HuH-7 (cell line): ENCODE measurements at regions not wholly inside any gene's neighbourhood (a gene's known extent, or its start where the extent isn't known, plus 50 kb on each side); places are given as distances from the start of the nearest gene placed in this dataset.

Experiments used
- DNase-seq: peaks from one replicate; pipeline ENCODE4 v3.0.0; 2011; ENCODE audit warnings: low spot score

DNA sequence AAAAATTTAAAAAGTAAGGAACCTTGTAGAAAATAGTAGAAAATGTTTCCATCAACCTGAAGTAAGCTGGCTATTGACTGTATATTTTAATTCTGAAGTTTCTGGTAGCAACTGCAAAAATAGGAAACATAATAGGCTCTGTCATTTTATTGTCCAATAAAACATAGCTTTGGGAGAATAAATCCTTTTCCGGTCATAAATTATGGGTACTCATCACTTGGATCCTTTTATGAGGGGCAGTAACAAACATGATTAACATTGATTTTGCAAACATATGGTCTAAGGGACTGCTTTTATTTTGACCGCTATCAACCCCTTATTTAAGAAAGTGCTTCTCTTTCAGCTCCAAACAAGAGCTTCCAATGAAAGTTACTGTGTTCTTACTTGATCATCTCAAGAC lies 495.9 kb upstream of the ANKRD30A start:
- no peak for DNase-seq

DNA sequence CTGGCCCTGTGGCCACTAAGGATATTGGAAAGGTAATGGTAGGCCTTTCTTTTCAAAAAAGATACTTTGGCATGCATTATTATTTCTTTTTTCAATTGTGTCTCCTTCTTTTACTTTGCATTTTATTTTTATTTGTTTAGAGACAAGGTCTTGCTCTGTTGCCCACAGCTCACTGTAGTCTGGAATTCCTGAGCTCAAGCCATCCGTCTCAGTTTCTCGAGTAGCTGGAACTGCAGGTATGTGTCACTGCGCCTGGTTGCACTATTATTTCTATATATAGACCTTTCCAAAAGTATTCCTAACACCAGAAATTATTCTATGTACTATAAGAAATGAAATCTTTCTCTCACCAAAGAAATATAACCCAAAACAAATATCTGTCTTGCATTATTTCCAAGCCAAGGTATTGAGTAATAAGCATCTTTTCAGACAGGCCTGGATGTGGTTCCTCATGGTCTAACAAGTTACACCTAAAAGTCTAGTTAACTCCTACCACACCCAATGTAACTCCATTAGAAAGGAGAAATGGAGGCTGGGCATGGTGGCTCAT lies 500.8 kb upstream of the ANKRD30A start:
- DNase-seq = no peak

DNA sequence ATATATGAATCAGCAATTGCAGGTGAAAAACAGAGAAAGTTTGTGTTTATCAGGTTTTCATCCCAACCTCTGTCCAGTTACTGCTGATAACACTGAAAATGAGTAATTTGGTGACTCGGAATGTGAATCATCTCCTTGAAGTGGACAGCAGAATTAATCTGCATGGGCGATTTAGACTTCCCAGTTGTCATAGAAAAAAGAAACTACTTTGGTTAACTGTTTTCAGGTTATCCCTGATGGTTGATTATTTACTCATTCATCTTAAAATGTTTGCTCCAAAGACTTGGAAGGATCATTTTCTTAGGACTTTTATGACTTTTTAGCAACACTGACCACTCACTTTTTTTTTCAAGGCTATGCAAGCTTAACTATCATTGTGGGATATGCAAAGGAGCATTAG lies 504.1 kb upstream of the ANKRD30A start:
- DNase-seq = no peak

DNA sequence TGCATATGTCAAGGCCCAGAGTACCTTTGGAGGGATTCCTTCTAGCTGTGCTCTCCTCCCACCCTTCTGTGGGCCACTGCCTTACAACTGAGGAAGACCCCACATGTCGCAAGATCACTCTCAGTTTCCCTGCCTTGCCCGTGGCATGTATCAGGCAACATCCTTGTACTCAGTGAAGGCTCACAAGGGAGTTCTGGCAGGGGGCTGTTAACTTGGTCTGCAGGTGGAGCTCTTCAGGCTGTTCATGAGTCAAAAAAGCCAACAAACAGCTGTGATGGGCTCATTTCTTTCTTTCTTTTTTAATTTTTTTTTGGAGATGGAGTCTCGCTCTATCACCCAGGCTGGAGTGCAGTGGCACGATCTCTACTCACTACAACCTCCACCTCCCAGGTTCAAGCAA lies 513.0 kb upstream of the ANKRD30A start:
- DNase-seq = peak; percentile 4

DNA sequence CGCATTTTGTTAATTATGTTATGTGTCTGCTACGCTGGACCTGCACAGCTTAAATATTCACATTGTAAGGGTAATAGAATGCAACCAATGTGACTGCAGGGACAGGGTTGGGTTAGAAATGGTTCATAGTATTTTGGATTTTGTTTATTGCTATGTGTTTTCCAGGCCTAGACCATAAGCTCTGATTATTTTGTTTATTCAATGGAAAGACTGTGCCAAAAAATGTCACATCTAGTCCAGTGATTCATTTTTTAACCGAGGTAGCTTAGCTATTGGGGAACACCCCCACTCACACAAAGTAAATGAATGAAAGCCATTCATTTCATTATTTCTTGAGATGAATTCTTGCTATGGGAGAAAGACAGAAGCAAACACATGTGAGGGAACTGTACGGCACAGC lies 516.5 kb upstream of the ANKRD30A start:
- DNase-seq = no peak

DNA sequence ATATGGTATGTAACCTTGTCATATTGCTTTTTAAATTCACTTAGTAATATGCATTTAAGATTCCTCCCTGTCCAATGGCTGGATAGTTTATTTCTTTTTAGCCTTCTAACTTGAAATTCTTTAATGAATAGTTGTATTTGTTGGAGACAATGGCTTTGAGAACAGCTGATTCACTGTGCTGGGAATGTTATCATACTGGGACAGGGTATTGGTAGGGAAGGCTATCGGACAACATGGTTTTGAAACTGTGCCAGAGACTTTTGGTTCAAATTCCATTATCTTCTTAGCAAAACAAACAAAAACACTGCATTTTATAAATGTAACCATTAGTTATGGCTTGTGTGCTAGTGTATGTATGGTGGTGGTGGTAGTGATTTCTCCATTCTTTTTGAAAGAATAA lies 517.1 kb upstream of the ANKRD30A start:
- no peak for DNase-seq

DNA sequence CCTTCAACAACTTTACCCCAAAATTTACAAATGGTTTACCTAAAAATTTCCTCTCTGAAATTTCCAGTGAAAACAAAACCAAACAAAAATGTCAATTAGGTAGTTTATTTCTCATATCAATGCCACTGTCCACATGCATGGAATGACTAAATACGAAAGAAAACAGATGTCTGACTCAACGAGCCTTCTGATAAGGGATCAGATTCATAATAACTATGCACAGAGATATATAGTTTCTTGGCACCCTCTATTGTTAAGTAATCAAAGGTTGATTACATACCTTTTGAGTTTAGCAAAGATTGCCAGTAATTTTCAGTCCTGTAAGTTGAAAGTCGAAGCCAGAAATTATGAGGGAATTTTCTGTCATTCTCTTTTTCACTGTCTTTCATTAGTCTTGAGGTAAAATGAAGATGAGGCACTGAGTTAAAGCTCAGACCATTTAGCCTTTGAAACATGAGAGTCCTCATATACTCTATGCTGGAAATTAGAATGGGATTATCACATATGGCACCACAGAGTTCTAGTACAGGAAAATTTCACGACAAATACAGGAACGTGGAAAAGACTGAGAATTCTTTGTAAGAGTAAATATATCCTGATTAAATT lies 519.1 kb upstream of the ANKRD30A start:
- no peak for DNase-seq

DNA sequence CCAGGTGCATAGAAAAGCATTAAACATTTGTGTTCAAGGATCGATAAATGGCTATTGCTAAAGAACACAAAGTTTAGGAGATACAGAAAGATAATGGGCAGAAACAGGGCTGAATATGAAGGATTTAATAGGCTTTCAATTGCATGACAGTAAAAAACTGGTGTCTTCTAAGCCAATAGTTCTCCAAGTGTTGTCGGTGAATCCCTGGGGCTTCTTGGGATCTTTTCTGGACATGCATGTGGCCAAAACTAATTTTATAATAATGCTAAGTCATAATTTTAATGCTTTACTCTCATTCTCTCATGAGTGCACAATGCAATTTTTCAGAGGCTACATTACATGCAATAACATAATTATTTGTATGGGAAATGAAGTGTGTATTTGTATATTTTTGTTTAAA lies 521.1 kb upstream of the ANKRD30A start:
- DNase-seq = no peak

DNA sequence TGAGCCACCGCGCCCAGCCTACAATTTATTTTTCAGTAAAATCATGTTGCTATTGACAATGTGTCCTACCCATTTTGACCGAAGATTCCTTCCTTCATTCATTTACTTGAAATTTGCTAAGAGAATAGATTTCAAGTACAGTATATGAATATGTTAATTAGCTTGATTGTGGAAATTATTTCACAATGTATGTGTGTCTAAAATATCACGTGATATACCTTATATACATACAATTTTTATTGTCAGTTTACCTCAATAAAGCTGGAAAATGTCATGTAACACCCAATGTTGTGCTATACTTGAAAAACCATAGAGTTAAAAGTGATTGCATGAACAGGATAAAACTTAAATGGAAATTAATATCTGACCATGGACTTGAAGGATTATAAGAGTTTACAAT lies 521.7 kb upstream of the ANKRD30A start:
- DNase-seq = no peak

DNA sequence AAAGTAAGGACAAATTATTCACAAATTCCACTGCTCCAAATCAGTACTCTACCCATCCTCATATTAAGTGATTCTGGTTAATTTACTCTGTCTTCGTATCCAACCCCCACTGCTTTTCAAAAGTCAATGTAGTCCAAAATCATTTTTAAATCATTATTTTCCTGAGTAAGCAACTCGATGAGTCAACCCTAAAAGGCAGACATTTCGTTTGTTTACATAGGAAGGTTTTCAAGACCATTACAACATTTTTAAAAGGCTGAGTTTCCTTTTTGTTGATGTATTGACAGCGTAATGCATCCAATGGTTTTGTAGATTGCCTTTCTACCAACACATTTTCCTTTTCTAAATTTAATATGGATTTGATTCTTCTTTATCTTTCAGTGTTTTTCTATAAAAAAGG lies 523.0 kb upstream of the ANKRD30A start:
- no peak for DNase-seq

DNA sequence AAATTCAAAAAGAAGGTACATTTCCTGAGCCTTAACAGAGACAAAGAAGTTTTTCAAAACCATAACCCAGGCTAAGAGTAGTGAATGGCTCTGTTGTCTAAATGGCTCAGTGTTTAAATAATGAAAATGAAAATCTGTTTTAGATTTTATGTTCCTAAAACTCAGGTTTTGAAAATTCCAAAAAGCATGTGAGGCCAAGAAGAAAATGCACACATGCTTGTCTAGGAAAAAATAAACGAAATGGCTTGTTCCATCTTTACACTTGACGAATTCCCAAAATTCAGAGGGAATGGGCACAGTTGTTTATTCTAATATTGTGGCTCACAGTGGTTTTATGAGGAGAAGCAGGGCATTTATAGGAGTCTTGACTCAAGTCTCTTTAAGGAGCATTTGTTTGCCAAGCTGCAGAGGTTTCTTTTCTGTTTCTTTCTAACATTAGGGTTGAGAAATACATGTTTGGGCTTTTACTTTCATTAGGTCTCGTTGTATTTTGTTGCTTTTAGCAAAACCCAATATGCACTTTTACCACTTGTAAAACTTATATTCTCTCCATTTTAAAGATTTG lies 527.6 kb upstream of the ANKRD30A start:
- no peak for DNase-seq

DNA sequence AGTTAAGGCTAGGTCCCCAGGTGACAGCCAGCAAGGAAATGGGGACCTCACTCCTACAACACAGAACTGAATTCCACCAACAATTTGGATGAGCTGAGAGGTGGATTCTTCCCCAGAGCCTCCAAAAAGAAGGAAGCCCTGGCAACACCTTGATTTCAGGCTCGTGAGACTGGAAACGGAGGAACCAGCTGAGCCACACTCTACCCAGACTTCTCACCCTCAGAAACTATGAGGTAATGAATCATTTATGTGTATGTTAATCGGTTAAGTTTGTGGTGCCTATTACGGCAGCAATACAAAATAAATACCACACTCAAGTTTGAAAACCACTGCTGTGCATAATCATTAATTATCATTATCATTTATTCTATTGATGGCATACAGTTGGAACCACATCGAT lies 532.4 kb upstream of the ANKRD30A start:
- no peak for DNase-seq

DNA sequence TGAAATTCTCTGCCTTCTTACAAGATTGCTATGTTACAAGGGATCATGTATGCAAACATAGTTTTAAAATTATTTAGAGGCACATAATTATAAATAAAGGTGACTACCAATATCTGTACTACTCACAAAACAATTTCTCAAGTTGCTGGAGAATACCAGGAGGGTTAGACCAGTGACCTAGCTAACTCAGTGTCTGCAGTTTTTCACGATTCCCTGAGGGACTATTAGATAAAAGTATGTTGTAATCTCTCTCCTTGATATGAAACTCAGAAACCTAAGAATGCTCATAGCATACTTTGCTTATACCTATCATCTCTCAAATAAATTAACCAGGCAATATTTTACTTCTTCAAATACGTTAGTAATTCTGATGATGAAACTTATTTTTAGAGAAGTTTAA lies 534.0 kb upstream of the ANKRD30A start:
- no peak for DNase-seq

DNA sequence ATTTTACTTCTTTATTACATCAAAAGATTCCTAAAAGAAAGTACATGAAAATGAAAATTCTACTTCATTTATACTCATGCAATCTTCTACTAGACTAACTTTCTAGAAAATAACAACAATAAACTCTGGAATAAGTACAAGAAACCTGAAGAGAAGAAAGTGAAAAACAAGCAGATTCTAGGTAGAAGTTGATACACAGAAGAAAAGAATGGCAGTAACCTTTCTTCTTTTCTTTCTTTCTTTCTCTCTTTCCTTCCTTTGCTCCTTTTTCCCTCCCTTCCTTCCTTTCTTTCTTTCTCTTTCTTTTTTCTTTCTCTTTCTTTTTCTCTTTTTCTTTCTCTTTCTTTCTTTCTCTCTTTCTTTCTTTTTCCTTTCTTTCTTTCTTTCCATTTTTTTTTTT lies 541.7 kb upstream of the ANKRD30A start:
- no peak for DNase-seq

DNA sequence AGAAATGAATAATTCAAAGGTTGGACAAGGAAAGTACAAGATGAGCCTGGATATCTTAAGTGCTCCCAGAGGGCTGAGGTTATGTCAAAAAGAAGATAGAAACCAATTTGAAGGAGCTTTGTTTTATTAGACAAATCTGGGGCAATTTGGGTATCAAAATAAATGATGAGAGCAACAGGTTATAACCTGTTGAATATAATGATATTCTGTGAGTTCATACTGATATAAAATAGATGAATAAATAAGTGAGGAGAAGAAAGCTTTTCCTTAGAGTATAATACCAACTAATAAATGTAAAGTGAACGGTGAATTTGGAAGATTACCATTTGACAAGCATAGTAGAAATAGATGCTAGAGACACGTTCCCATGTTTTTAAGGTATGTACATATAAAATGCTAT lies 544.2 kb upstream of the ANKRD30A start:
- no peak for DNase-seq

DNA sequence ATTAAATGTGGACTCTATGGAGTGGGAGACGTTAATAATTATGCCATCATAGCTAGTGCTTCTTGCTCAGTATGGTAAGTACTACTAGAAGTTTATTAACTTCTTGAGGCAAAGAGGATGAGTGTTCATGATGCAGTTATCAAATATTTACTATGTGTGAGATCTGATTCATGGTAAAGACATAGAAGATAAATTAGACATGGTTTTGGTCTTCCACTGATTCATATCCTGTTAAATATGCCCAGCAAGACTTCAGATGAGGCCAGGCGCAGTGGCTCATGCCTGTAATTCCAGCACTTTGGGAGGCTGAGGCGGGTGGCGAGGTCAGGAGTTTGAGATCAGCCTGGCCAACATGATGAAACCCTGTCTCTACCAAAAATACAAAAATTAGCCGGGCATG lies 547.1 kb upstream of the ANKRD30A start:
- DNase-seq = no peak

DNA sequence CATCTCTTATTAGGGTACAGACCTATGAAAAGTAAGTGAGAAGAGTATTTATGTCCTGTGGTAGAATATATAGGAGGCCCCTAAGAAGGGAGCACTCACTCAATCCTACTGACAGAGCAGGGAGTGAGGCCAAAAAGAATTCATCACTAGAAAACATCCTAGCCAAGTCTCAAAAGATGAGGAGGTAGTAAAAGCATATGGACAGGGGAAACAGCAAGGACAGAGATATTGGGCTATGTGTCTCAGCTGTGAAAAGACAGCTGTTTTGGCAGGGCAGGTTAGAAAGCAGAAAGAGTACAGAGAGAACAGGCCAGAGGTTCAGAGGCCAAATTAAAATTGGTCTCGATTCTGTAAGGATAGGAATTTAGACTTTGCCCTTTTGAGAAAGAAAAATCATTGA lies 548.3 kb upstream of the ANKRD30A start:
- DNase-seq = no peak

DNA sequence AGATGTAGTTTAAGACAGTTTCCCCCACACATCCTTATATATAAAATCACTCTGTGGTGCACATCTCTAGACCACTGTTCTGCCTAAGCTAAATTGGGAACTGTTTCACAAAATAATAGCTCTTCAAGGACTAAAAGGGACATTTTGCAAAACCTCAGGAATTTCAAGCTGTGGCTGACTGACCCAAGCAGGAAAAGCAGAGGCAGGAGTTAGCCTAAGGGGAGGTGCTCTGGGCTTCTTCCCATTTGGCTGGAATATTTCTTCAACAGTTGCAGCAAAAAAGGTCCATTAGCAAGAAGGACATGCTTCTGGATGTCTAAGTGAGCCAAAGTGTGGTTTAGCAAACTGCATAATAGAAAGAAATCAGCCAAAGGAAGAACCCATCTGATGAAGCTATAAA lies 551.2 kb upstream of the ANKRD30A start:
- no peak for DNase-seq

DNA sequence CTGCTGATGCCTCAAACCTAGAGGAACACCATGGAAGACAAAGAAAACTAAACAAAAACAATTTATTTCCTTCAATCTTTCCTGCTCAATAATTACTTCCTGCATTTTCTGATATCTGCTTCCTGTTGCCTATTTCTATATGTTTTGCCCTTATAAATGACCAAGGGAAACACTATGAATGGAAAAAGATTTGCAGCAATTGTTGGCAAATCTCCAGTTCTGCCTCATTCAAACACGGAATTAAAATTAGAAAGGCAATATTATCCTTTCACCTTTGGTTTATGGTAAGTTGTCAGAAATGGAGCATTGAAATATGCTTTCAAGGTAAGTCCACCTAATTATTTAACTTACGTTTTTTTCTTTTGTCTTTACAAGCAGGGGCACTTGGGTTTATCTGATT lies 552.2 kb upstream of the ANKRD30A start:
- no peak for DNase-seq

DNA sequence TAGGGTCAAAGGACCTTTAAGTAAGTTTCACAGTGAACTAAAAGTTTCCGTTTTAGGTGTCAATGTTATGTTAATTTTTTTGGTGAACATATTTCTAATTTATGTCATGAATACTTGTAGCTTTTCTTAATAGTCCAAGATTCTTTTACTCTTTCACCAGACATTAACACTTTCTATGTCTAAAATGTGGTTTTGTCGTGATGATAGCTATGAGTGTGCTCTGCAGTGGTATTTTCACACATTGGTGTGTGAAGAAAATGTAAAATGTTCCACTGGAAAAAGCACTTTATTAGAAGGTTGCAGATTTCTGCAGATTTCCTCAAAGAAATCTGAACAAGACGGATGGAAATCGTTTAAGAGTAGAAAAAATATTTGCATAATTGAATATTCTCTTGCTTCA lies 561.0 kb upstream of the ANKRD30A start:
- DNase-seq = no peak

DNA sequence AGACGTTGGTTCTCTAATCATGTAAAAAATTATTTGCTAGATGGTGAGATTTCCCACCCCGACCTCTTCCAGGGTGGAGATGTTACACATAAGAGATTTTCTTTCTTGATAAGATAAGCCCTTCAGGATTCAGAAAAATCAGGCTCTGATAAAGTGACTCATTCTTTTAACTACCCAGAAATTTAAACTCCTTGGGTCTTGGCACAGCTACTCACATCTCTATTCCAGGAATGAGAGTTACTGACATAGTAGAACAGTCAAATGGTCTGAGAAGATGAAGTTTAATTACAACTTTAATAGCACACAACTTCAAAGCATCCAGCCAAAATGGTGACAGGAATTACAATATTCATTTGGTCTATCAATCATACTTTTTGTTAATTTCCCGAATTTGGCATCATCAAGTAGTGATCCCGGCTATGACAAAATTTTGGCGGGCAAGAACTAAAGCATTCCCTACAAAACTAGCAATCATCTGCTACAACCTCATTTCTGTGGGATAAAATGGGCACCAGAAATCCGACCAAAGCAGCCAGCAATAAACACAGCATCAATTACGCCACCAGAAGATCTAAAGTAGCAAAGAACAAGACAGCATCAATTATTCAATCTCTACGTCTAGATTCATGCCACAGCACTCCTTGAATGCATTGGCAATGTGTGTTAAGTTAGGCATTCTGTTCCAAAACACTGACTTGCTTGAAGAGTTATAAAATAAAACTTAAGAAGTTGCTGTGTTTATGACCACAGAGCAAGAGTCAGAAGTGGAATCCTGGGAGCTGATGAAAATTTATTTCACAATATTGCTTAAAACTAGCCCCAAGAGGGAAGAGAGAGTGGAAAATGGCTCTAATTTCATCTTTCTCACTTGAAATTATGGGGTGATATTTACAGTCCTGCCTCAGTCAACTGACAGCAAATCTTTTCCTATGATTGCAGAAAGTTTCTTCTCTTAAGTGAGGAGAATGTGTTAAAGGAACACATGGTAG lies 565.7 kb upstream of the ANKRD30A start:
- DNase-seq = no peak

DNA sequence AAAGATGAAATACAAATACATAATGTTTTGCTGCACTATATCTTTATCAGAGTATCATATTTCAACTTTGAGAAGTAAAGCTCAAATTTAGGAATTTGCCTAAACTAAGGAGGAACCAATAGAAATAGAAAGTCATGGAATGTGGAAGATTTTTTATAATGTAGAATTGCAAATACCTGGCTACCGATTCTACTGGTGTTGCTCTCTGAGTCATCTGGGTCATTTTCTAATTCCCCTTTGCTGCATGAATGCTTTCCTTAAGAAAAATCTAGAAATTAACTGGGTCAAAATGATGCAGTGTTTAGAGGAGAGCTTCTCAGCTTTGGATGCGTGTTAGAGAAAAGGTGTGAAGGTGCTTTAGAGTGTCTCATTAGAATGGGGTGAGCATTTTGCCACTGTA lies 568.9 kb upstream of the ANKRD30A start:
- DNase-seq = no peak

DNA sequence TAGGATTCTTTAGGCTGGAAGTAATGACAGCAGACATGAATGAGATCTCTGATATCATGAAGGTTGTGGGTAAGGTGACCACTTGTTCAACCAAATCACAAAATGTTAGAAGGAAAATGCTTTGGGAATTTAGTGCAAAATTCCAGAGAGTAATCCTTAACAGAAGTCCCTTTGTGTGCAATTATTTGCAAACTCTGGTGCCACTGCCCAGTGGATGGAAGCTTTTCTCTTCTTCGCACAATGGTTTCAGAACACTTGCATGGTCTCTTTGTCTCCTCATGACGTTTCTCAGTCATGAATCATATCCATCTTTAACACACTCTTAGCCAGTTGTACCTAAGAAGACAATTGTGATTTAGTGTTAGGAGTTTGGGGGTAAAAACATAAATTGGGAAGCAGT lies 570.4 kb upstream of the ANKRD30A start:
- DNase-seq = no peak
